ENCODE measurements at regions not wholly inside any gene's neighbourhood (a gene's known extent, or its start where the extent isn't known, plus 50 kb on each side); places are given as distances from the start of the nearest gene placed in this dataset.
A peak's percentile ranks its signal among the peaks of the same experiment; 100 is the strongest.

DNA sequence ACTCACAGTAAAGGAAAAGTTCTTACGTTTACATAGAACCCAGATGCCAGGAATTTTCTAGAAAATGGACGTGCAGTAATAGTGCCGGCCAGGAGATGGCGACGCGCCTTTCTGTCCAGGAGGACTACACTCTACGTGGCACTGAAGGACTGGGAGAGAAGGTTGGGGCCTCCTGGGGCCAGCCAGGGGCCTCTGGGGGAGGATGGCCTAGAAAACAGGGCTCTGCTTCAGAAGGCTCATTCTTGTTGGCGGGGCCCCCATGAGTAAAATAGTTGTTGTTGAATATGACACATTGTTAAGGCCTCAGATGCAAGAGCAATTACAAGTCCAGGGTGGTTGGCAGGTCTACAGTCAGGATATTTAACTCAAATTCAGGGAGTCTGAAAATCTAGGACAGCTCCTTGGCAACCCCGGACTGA lies 120.1 kb upstream of the MAX start:
- H3K4me1 ChIP-seq: peaks cover 21% of the 10 kb centered on the region
- no peak for FAIRE-seq
- peak in 1 of 2 experiments; percentile 53 for DNase-seq (ENCODE audit: low read depth in 1 of 2, low spot score in 1 of 2)
- peak; percentile 49 to 77; a peak in 5 of 6 replicates for ATAC-seq
- H3K4me3 ChIP-seq: no peak overlapping the region
- POLR2A ChIA-PET: interaction anchor here (1.4 kb wide), 1 partner anchor 190 kb away, joined by 5 read pairs; the partner anchor contains the start of gene FUT8
- no peaks in the 10 kb centered on the region for H3K9me3 ChIP-seq
- CTCF ChIA-PET: interaction anchor here (0.6 to 7.6 kb wide), 9 partner anchors 35 to 188 kb away, joined by 3 to 42 read pairs (median 3); partner anchors contain the start of gene FUT8
- WGBS (ENCODE audit: missing lambda C conversion rate): 33% methylated on average over 9 of the region's 9 CpGs
- peak overlapping the region; percentile 20 to 62; a peak in 3 of 6 replicates for H3K27ac ChIP-seq
- TF ChIP-seq POLR2A (IDR thresholded peaks at IDR 0.05; ENCODE audit: low read length) (no peak), JUNB (IDR thresholded peaks at IDR 0.05) (no peak), ZC3H11A (IDR thresholded peaks at IDR 0.05) (no peak), NFE2L2 (conservative IDR thresholded peaks at IDR 0.05; ENCODE audit: low read length) (no peak), CBX2 (IDR thresholded peaks at IDR 0.05; ENCODE audit: borderline replicate concordance, low read depth) (no peak), MAFK (IDR thresholded peaks at IDR 0.05; ENCODE audit: partially characterized antibody) (no peak), EHF (CRISPR knock-in tag; IDR thresholded peaks at IDR 0.05) (no peak), HOXB13 (CRISPR knock-in tag; IDR thresholded peaks at IDR 0.05; ENCODE audit: low read depth) (no peak), RARB (CRISPR knock-in tag; IDR thresholded peaks at IDR 0.05) (no peak), PHF8 (IDR thresholded peaks at IDR 0.05; ENCODE audit: borderline replicate concordance, low read depth) (no peak), MYC (IDR thresholded peaks at IDR 0.05; ENCODE audit: borderline replicate concordance, low read length) (no peak), RAD21 (conservative IDR thresholded peaks at IDR 0.05 in 1 of 2, IDR thresholded peaks at IDR 0.05 in 1 of 2) (peak; percentile 80 to 85), FOSB (CRISPR knock-in tag; IDR thresholded peaks at IDR 0.05) (no peak), ZFP36 (IDR thresholded peaks at IDR 0.05; ENCODE audit: borderline replicate concordance, partially characterized antibody) (no peak), KDM5A (IDR thresholded peaks at IDR 0.05) (no peak), FOXS1 (CRISPR knock-in tag; IDR thresholded peaks at IDR 0.05) (no peak), ZNF302 (CRISPR knock-in tag; IDR thresholded peaks at IDR 0.05) (no peak), SMC3 (IDR thresholded peaks at IDR 0.05) (peak; percentile 92), GATA3 (IDR thresholded peaks at IDR 0.05; ENCODE audit: borderline replicate concordance) (no peak), CEBPB (IDR thresholded peaks at IDR 0.05) (no peak), TFCP2L1 (CRISPR knock-in tag; IDR thresholded peaks at IDR 0.05) (no peak)
- TF ChIP-seq, protein P1, sequence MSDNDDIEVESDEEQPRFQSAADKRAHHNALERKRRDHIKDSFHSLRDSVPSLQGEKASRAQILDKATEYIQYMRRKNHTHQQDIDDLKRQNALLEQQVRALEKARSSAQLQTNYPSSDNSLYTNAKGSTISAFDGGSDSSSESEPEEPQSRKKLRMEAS (IDR thresholded peaks at IDR 0.05): no peak
- TF ChIP-seq, protein P2, sequence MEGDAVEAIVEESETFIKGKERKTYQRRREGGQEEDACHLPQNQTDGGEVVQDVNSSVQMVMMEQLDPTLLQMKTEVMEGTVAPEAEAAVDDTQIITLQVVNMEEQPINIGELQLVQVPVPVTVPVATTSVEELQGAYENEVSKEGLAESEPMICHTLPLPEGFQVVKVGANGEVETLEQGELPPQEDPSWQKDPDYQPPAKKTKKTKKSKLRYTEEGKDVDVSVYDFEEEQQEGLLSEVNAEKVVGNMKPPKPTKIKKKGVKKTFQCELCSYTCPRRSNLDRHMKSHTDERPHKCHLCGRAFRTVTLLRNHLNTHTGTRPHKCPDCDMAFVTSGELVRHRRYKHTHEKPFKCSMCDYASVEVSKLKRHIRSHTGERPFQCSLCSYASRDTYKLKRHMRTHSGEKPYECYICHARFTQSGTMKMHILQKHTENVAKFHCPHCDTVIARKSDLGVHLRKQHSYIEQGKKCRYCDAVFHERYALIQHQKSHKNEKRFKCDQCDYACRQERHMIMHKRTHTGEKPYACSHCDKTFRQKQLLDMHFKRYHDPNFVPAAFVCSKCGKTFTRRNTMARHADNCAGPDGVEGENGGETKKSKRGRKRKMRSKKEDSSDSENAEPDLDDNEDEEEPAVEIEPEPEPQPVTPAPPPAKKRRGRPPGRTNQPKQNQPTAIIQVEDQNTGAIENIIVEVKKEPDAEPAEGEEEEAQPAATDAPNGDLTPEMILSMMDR (IDR thresholded peaks at IDR 0.05): peak; percentile 75
- TF ChIP-seq, protein P3, sequence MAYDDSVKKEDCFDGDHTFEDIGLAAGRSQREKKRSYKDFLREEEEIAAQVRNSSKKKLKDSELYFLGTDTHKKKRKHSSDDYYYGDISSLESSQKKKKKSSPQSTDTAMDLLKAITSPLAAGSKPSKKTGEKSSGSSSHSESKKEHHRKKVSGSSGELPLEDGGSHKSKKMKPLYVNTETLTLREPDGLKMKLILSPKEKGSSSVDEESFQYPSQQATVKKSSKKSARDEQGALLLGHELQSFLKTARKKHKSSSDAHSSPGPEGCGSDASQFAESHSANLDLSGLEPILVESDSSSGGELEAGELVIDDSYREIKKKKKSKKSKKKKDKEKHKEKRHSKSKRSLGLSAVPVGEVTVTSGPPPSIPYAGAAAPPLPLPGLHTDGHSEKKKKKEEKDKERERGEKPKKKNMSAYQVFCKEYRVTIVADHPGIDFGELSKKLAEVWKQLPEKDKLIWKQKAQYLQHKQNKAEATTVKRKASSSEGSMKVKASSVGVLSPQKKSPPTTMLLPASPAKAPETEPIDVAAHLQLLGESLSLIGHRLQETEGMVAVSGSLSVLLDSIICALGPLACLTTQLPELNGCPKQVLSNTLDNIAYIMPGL (CRISPR knock-in tag; IDR thresholded peaks at IDR 0.05; ENCODE audit: borderline replicate concordance): no peak
- TF ChIP-seq, protein P4, sequence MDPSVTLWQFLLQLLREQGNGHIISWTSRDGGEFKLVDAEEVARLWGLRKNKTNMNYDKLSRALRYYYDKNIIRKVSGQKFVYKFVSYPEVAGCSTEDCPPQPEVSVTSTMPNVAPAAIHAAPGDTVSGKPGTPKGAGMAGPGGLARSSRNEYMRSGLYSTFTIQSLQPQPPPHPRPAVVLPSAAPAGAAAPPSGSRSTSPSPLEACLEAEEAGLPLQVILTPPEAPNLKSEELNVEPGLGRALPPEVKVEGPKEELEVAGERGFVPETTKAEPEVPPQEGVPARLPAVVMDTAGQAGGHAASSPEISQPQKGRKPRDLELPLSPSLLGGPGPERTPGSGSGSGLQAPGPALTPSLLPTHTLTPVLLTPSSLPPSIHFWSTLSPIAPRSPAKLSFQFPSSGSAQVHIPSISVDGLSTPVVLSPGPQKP (IDR thresholded peaks at IDR 0.05; ENCODE audit: low read depth, low read length): no peak
- TF ChIP-seq, protein P5, sequence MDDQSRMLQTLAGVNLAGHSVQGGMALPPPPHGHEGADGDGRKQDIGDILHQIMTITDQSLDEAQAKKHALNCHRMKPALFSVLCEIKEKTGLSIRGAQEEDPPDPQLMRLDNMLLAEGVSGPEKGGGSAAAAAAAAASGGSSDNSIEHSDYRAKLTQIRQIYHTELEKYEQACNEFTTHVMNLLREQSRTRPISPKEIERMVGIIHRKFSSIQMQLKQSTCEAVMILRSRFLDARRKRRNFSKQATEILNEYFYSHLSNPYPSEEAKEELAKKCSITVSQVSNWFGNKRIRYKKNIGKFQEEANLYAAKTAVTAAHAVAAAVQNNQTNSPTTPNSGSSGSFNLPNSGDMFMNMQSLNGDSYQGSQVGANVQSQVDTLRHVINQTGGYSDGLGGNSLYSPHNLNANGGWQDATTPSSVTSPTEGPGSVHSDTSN (IDR thresholded peaks at IDR 0.05): no peak
- no peak overlapping the region for H3K4me2 ChIP-seq

All from A549 (cell line).